SK-N-SH (cell line): ENCODE measurements at regions not wholly inside any gene's neighbourhood (a gene's known extent, or its start where the extent isn't known, plus 50 kb on each side); places are given as distances from the start of the nearest gene placed in this dataset.

Experiments
- CTCF ChIA-PET: fragments of 300-600, 350-600 bp; formaldehyde crosslinking; extraction: SDS; loops from one replicate; lab custom pipeline; 2021; lab: Yijun Ruan, JAX
- POLR2A ChIA-PET: fragments of 350-600 bp; sonication (Branson Sonifier 250); formaldehyde crosslinking; extraction: SDS; loops from one replicate; lab custom pipeline; 2020; ENCODE audit warnings: antibody characterized with exemption, inconsistent platforms; lab: Yijun Ruan, JAX
- DNase-seq: peaks from one replicate; pipeline ENCODE4 v3.0.0; 2012
- H2AFZ ChIP-seq: fragments of 200-600 bp; sonication (generic); 2 replicates; pipeline ENCODE4 v1.8.1; 2016; ENCODE audit warnings: antibody characterized with exemption, mild to moderate bottlenecking, low read depth
- H3F3A ChIP-seq: fragments of 200-600 bp; sonication (generic); replicated peaks from 2 replicates; pipeline ENCODE3; 2016; ENCODE audit warnings: antibody characterized with exemption, mild to moderate bottlenecking; ENCODE audit not compliant: insufficient read depth
- H3K27ac ChIP-seq, 2 experiments: fragments of 200-500 bp in 1 of 2; fragments of 200-600 bp in 1 of 2; sonication (Bioruptor generic) in 1 of 2; sonication (generic), shearing (Covaris generic) in 1 of 2; 2 replicates each; pipeline versions ENCODE4 v1.5.1 to v1.6.1; 2014 to 2016; ENCODE audit warnings: low read depth in 2 of 2, inconsistent platforms in 1 of 2, low read length in 1 of 2, mild to moderate bottlenecking in 1 of 2, mixed read lengths in 1 of 2
- H3K27me3 ChIP-seq: fragments of 200-600 bp; sonication (generic), shearing (Covaris generic); 2 replicates; pipeline ENCODE4 v1.6.1; 2016; ENCODE audit warnings: mixed run types; ENCODE audit not compliant: insufficient read depth
- H3K36me3 ChIP-seq, 2 experiments: fragments of 200-500 bp in 1 of 2; fragments of 200-600 bp in 1 of 2; sonication (Bioruptor generic) in 1 of 2; sonication (generic) in 1 of 2; replicated peaks in 1 of 2; 2 replicates each; pipeline versions ENCODE3 to v1.5.1; 2014 to 2016; ENCODE audit warnings: low read length in 1 of 2, mild to moderate bottlenecking in 1 of 2; ENCODE audit not compliant: insufficient read depth in 2 of 2, control insufficient read depth in 1 of 2
- H3K4me1 ChIP-seq, 2 experiments: fragments of 200-500 bp in 1 of 2; fragments of 200-600 bp in 1 of 2; sonication (Bioruptor generic) in 1 of 2; sonication (generic), shearing (Covaris generic) in 1 of 2; 2 replicates each; pipeline versions ENCODE4 v1.5.1 to v1.6.1; 2014 to 2016; ENCODE audit warnings: low read depth in 1 of 2, low read length in 1 of 2, mixed run types in 1 of 2; ENCODE audit not compliant: insufficient read depth in 2 of 2, control insufficient read depth in 1 of 2
- H3K4me2 ChIP-seq: fragments of 200-600 bp; sonication (generic), shearing (Covaris generic); 2 replicates; pipeline ENCODE4 v1.6.1; 2017; ENCODE audit warnings: mixed run types
- H3K4me3 ChIP-seq, 2 experiments: fragments of 200-500 bp in 1 of 2; fragments of 200-600 bp in 1 of 2; sonication (Bioruptor generic) in 1 of 2; sonication (generic), shearing (Covaris generic) in 1 of 2; 2 replicates each; pipeline versions ENCODE4 v1.5.1 to v1.8.1; 2014 to 2016; ENCODE audit warnings: low read depth in 2 of 2, inconsistent platforms in 1 of 2, low read length in 1 of 2, mild to moderate bottlenecking in 1 of 2, mixed read lengths in 1 of 2, moderate library complexity in 1 of 2
- H3K79me2 ChIP-seq: fragments of 200-600 bp; sonication (generic); 2 replicates; pipeline ENCODE4 v1.8.1; 2017; ENCODE audit warnings: mild to moderate bottlenecking; ENCODE audit not compliant: insufficient read depth
- H3K9ac ChIP-seq: fragments of 200-600 bp; sonication (generic); 2 replicates; pipeline ENCODE4 v1.6.1; 2017; ENCODE audit warnings: mixed run types
- H3K9me2 ChIP-seq: fragments of 200-600 bp; sonication (generic); 2 replicates; pipeline ENCODE4 v1.6.1; 2017; ENCODE audit warnings: mixed run types
- H3K9me3 ChIP-seq: fragments of 200-600 bp; sonication (generic); 2 replicates; pipeline ENCODE4 v1.6.1; 2017; ENCODE audit warnings: mixed run types, mild to moderate bottlenecking, moderate library complexity
- H4K20me1 ChIP-seq: fragments of 200-600 bp; sonication (generic); 2 replicates; pipeline ENCODE4 v1.6.1; 2017; ENCODE audit warnings: mild to moderate bottlenecking, mixed run types; ENCODE audit not compliant: insufficient read depth
- CHD2 ChIP-seq: fragments of 150-350 bp; IDR thresholded peaks from 2 replicates; pipeline ENCODE4 v1.6.1; 2018; ENCODE audit warnings: low read length; ENCODE audit not compliant: partially characterized antibody
- EZH2phosphoT487 ChIP-seq: fragments of 200-600 bp; sonication (generic); IDR thresholded peaks from 2 replicates; pipeline ENCODE4 v1.6.1; 2017; ENCODE audit warnings: low read depth, mixed run types, mild to moderate bottlenecking, antibody characterized with exemption, moderate library complexity, borderline replicate concordance
- FOSL2 ChIP-seq: IDR thresholded peaks from 2 replicates; pipeline ENCODE4 v1.4.0; 2012; ENCODE audit warnings: low read depth, mild to moderate bottlenecking, moderate library complexity, borderline replicate concordance
- GATA2 ChIP-seq: sonication (generic); formaldehyde crosslinking; IDR thresholded peaks from 2 replicates; pipeline ENCODE4 v1.5.0; 2020; ENCODE audit warnings: mild to moderate bottlenecking, missing genetic modification reagents
- IRF3 ChIP-seq: fragments of 150-350 bp; IDR thresholded peaks from 2 replicates; pipeline ENCODE4 v1.6.1; 2016; ENCODE audit warnings: mild to moderate bottlenecking, low read depth, low read length
- JUND ChIP-seq: IDR thresholded peaks from 2 replicates; pipeline ENCODE4 v1.4.0; 2012
- MEF2A ChIP-seq: IDR thresholded peaks from 2 replicates; pipeline ENCODE4 v1.4.0; 2012; ENCODE audit warnings: low read depth, borderline replicate concordance
- MXI1 ChIP-seq: IDR thresholded peaks from 2 replicates; pipeline ENCODE4 v1.6.1; 2012; ENCODE audit warnings: mild to moderate bottlenecking, low read depth, low read length, improper control_type of control experiment
- NFIC ChIP-seq: IDR thresholded peaks from 2 replicates; pipeline ENCODE4 v1.4.0; 2012; ENCODE audit warnings: borderline replicate concordance
- RAD21 ChIP-seq: IDR thresholded peaks from 2 replicates; pipeline ENCODE4 v1.6.1; 2012; ENCODE audit warnings: mild to moderate bottlenecking, low read length
- RXRA ChIP-seq: IDR thresholded peaks from 2 replicates; pipeline ENCODE4 v1.4.0; 2012; ENCODE audit warnings: low read depth, mild to moderate bottlenecking, borderline replicate concordance
- SMC3 ChIP-seq: IDR thresholded peaks from 2 replicates; pipeline ENCODE4 v1.6.1; 2012; ENCODE audit warnings: low read depth, low read length, improper control_type of control experiment
- TAF1 ChIP-seq: IDR thresholded peaks from 2 replicates; pipeline ENCODE4 v1.6.1; 2012; ENCODE audit warnings: low read depth, mild to moderate bottlenecking, low read length, moderate library complexity, borderline replicate concordance
- TCF12 ChIP-seq: IDR thresholded peaks from 2 replicates; pipeline ENCODE4 v1.4.0; 2012
- USF1 ChIP-seq: IDR thresholded peaks from 2 replicates; pipeline ENCODE4 v1.4.0; 2012; ENCODE audit warnings: low read depth, borderline replicate concordance
- YY1 ChIP-seq: IDR thresholded peaks from 2 replicates; pipeline ENCODE4 v1.4.0; 2012; ENCODE audit warnings: low read depth, mild to moderate bottlenecking
- WGBS: methylation state at CpG from one replicate; pipeline ENCODE4 v1.1.6; 2017; ENCODE audit warnings: low lambda C conversion rate; 5-methylcytosine and 5-hydroxymethylcytosine counted together
- TF ChIP-seq, protein P1 (sequence below): IDR thresholded peaks from 2 replicates; pipeline ENCODE4 v1.6.1; 2012; ENCODE audit warnings: mild to moderate bottlenecking, low read depth, low read length, moderate library complexity
- TF ChIP-seq, protein P2 (sequence below): IDR thresholded peaks from 2 replicates; pipeline ENCODE4 v1.4.0; 2012; ENCODE audit warnings: low read depth

- H3K4me3 ChIP-seq = no peak overlapping the region
- no peaks in the 10 kb centered on the region for H3K9me3 ChIP-seq
- ChIA-PET POLR2A (no interaction called here), CTCF (no interaction called here)
- DNase-seq = no peak
- no peak overlapping the region for H3K4me2 ChIP-seq
- no peak overlapping the region for H2AFZ ChIP-seq
- TF ChIP-seq IRF3 (no peak), RXRA (no peak), MEF2A (no peak), NFIC (no peak), EZH2phosphoT487 (no peak), SMC3 (no peak), TAF1 (no peak), USF1 (no peak), YY1 (no peak), MXI1 (no peak), JUND (no peak), FOSL2 (no peak), RAD21 (no peak), TCF12 (no peak), GATA2 (CRISPR knock-in tag) (no peak), CHD2 (no peak)
- TF ChIP-seq, protein P1, sequence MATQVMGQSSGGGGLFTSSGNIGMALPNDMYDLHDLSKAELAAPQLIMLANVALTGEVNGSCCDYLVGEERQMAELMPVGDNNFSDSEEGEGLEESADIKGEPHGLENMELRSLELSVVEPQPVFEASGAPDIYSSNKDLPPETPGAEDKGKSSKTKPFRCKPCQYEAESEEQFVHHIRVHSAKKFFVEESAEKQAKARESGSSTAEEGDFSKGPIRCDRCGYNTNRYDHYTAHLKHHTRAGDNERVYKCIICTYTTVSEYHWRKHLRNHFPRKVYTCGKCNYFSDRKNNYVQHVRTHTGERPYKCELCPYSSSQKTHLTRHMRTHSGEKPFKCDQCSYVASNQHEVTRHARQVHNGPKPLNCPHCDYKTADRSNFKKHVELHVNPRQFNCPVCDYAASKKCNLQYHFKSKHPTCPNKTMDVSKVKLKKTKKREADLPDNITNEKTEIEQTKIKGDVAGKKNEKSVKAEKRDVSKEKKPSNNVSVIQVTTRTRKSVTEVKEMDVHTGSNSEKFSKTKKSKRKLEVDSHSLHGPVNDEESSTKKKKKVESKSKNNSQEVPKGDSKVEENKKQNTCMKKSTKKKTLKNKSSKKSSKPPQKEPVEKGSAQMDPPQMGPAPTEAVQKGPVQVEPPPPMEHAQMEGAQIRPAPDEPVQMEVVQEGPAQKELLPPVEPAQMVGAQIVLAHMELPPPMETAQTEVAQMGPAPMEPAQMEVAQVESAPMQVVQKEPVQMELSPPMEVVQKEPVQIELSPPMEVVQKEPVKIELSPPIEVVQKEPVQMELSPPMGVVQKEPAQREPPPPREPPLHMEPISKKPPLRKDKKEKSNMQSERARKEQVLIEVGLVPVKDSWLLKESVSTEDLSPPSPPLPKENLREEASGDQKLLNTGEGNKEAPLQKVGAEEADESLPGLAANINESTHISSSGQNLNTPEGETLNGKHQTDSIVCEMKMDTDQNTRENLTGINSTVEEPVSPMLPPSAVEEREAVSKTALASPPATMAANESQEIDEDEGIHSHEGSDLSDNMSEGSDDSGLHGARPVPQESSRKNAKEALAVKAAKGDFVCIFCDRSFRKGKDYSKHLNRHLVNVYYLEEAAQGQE = no peak
- TF ChIP-seq, protein P2, sequence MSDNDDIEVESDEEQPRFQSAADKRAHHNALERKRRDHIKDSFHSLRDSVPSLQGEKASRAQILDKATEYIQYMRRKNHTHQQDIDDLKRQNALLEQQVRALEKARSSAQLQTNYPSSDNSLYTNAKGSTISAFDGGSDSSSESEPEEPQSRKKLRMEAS = no peak
- no peaks in the 10 kb centered on the region for H3K9me2 ChIP-seq
- no peak overlapping the region for H3K9ac ChIP-seq
- no peaks in the 10 kb centered on the region for H4K20me1 ChIP-seq
- no peak overlapping the region for H3K27ac ChIP-seq
- H3K36me3 ChIP-seq = no peaks in the 10 kb centered on the region
- H3K27me3 ChIP-seq = no peaks in the 10 kb centered on the region
- no peaks in the 10 kb centered on the region for H3K4me1 ChIP-seq
- no peaks in the 10 kb centered on the region for H3F3A ChIP-seq
- H3K79me2 ChIP-seq = no peaks in the 10 kb centered on the region
- 66% methylated on average over 4 of the region's 4 CpGs for WGBS
Measured at GRCh38 chr4:170741856-170742255, 652.1 kb upstream of the AADAT start.
